ENCODE measurements at regions not wholly inside any gene's neighbourhood (a gene's known extent, or its start where the extent isn't known, plus 50 kb on each side); places are given as distances from the start of the nearest gene placed in this dataset.
"Not testable (repeated sequence)": the region's sequence is repeated elsewhere in the genome, so short reads cannot be mapped to it uniquely, and the experiment has no call there.

DNA sequence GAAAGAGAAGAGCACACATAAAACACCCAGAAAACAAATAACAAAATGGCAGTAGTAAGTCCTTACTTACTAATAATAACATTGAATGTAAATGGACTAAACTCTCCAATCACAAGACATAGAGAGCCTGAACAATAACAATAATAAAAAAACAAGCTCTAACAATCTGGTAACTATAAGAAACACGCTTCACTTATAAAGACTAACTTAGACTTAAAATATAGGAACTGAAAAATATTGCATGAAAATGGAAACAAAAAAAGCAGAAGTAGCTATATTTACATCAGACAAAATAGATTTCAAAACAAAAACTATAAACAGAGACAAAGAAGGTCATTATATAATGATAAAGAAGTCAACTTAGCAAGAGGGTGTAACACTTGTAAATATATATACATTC lies 83.1 kb upstream of the LYPLAL1 start:
- no peak for DNase-seq (ENCODE audit: low spot score)

DNA sequence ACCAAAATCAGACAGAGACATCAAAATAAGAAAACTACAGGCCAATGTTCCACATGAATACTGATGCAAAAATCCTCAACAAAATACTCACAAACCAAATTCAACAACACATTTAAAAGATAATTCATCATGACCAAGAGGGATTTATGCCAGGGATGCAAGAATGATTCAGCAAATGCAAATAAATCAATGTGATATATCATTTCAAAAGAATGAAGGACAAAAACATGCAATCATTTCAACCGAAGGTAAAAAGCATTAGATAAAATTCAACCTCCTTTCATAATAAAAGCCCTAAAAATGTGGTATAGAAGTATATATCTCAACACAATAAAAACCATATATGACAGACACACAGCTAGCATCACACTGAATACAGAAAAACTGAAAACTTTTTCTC lies 81.5 kb upstream of the LYPLAL1 start:
- DNase-seq (ENCODE audit: low spot score) = no peak

DNA sequence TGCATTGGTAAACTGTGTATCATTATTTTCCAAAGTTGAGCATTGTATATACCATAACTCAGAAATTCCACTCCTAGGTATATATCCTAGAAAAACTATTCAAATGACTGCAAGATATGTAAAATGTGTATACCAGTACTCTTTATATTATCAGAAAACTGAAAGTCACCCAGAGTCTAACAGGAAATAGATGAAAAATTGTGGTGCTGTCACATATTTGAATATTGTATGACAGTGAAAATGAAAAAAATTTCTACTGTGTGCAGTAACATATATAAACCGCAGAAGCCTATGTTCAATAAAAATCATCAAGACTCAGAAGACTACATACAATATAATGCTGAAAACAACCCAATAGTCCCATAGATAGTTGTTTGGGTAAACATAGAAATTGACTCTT lies 74.4 kb upstream of the LYPLAL1 start:
- no peak for DNase-seq (ENCODE audit: low spot score)

DNA sequence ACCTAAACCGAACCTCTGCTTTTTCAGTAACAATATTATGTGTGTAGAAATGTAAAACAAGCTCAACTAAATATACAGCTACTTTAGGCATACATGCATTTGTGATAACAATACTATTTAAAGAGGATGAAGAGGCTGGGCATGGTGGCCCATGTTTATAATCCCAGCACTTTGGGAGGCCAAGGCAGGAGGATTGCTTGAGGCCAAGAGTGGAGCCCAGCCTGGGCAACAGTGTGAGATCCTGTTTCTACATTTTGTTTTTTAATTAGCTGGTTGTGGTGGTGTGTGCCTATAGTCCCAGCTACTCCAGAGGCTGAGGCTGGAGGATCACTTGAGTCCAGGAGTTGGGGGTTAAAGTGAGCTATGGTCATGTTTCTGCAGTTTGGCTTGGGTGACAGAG lies 73.6 kb upstream of the LYPLAL1 start:
- no peak for DNase-seq (ENCODE audit: low spot score)

DNA sequence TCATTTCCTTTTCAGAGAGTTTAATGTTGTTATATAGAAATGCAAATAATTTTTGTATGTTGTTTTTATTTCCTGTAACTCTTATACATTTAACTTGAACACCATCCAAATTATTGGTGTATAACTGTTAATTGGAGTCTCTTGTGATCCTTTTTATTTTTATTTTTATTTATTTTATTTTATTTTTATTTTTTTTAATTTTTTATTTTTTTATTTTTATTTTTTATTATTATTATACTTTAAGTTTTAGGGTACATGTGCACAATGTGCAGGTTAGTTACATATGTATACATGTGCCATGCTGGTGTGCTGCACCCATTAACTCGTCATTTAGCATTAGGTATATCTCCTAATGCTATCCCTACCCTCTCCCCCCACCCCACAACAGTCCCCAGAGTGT lies 71.2 kb upstream of the LYPLAL1 start:
- DNase-seq (ENCODE audit: low spot score) = not testable (repeated sequence)

DNA sequence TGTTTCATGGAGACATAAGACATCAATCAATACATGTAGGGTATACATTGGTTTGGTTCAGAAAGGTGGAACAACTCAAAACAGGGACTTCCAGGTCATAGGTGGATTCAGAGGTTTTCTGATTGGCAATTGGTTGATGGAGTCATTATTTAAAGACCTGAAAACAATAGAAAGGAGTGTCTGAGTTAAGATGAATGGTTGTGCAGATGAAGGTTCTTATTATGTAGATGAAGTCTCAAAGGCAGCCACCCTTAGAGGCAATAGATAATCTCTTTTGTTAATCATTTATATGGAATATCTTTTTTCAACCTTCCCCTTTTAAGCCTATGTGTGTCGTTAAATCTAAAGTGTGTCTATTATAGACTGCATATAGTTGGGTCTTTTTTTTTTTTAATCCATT lies 67.8 kb upstream of the LYPLAL1 start:
- no peak for DNase-seq (ENCODE audit: low spot score)

DNA sequence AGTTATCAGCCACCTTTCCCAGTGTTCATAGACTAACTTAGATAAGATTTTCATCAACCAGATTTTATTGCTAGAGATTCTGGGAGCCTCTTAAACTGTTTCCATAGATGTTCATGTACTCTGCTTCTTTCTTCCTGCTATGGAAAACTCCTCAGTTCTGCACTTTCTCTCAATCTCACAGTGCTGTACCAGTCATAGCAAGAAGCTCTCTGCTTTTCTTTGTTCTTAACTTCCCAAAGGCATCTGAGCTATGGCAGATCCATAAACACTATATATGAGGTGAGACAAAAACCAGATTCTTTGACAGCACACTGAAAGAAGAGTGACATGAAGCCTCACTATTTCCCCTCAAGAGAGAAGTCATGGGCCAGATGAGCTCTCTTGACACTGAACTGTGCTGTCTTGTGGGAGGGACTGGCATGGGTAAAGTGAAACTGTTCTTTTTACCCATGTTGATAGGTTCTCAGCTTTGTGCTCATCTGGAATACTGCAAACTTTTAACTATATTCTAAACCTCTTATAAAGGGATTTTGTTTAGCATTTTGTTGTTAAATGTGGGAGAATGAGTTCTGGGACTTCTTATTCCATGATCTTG lies 64.2 kb upstream of the LYPLAL1 start:
- DNase-seq (ENCODE audit: low spot score) = no peak

DNA sequence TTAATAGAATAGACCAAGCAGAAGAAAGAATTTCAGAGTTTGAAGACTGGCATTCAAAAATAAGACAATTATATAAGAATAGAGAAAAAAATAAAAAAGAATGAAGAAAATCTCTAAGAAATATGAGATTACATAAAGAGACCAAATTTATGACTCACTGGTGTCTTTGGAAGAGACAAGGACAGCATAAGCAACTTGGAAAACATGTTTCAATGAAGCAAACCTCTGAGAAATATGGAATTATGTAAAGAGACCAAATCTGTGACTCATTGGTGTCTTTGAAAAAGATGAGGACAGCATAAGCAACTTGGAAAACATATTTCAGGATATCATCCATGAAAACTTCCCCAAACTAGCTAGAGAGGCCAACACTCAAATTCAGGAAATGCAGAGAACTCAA lies 60.4 kb upstream of the LYPLAL1 start:
- no peak for DNase-seq (ENCODE audit: low spot score)

DNA sequence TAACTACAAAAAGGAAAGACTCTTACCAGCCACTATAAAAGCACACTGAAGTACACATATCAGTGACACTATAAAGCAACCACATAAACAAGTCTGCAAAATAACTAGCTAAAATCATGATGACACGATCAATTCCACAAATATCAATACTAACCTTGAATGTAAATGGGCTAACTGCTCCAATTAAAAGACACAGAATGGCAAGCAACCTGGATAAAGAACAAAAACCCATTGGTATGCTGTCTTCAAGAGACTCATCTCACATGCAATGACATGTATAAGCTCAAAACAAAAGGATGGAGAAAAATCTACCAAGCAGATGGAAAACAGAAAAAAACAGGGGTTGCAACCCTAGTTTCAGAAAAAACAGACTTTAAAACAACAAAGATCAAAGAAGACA lies 59.7 kb upstream of the LYPLAL1 start:
- DNase-seq (ENCODE audit: low spot score) = no peak

DNA sequence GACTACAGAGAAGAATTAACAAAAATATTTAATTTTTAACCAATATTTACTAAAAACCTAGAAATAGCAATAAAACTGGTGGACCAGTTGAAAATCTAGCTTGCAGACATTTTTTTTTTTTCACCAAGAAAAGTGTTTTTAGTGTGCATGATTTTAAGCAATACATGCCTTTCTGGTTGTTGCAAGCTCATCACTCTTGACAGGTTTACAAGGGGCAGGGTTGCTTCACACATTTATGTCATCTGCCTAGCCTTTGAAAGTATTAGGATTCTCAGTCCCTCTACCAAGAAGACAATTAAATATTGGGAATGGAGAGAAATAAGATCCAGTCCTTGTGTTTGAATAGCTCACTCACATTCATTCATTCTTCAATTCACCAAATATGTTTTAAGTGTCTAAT lies 53.8 kb upstream of the LYPLAL1 start:
- DNase-seq (ENCODE audit: low spot score) = no peak

DNA sequence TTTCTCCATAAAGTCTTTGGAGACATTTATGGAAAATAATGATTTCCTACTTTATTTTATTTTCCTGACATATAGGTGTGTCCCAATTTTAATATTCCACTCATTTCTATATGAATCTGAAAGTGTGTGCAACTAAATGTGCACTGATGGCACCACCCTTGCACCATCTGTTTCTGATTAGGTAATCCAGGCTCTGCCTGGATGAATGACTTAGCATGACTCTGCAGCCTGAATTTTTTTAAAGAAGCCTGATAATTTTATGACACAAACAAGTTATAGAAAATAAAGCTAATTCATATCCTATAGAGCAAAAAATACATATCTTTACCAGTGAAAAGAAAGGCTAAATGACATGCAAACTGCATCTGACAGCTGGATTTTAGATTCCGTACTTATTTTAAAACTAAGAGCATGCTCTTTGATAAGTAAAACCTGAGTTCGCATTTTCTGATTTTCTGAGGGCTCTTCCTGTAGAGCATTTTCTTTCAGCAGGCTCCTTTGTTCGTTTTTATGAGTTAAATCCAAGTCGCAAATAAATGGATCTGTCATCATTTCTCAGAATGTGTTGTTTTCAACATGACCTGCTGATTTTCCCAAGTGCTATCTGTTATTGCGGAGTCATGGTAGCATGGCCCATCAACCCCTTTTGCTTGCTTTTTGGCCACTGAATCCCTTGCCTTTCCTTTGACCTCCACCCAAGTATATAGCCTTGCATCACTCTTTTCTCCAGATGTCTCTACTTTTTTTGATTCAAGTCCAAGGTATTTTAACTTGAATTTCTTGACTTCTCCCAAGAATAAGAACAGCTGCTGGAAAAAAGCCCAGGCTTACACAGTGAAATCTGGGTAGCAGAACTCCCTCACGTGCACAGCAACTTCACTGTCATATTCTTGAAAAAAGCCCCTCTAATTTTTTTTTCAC lies 52.8 kb upstream of the LYPLAL1 start:
- no peak for DNase-seq (ENCODE audit: low spot score)

DNA sequence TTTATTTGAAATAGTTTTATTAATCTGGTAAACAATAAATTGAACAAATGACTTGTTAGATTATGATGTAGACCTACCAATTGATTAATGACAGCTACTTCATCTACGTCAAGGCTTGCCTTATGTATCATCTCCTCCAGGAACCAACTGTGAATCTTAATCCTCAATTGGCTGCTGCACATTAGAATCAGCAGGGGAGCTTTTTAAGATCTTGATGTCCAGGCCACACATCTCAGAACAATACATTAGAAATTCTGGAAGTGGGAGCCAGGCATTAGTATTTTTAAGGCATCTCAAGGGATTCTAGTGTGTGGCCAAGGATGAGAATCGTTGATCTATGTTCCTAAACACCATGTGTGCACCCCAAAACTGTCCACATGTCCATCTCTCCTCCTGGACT lies 52.0 kb upstream of the LYPLAL1 start:
- DNase-seq (ENCODE audit: low spot score) = no peak

DNA sequence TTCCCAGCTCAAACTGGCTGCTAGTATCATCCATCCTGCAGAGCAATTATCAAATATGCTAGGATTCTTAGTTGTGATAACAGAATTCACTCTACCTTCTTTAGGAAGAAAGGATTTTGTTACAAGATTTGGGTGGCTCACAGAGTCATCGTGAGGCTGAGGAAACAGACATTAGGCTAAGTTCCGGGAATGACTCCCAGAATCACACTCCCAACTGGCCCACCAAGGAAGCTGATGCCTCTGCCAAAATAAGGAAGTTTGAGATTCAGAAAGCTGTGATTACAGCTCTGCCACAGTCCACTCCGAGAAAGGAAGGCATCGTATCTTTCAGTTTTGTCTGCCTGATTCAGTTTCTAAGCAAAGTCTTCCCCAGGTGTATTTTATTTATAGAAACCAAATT lies 50.6 kb upstream of the LYPLAL1 start:
- no peak for DNase-seq (ENCODE audit: low spot score)
